ENCODE measurements at regions not wholly inside any gene's neighbourhood (a gene's known extent, or its start where the extent isn't known, plus 50 kb on each side); places are given as distances from the start of the nearest gene placed in this dataset.

- no peak for TF ChIP-seq CTCF (IDR thresholded peaks at IDR 0.05; ENCODE audit: insufficient read depth, low read depth, low read length)
- no peak for TF ChIP-seq EZH2 (IDR thresholded peaks at IDR 0.05; ENCODE audit: insufficient read depth, low read length)
These were observed 383.7 kb downstream of the CDH2 start for GRCh38 chr18:27793013-27793785.

Measured in astrocyte (in vitro differentiated cells and primary cell).